Endodermal cell (in vitro differentiated cells): ENCODE measurements at regions not wholly inside any gene's neighbourhood (a gene's known extent, or its start where the extent isn't known, plus 50 kb on each side); places are given as distances from the start of the nearest gene placed in this dataset.

Source experiments
- DNase-seq: peaks from one replicate; pipeline ENCODE4 v3.0.0-alpha.2; 2017
- H3K27ac ChIP-seq: 2 replicates; pipeline ENCODE4 v1.5.1; 2013; ENCODE audit warnings: mild to moderate bottlenecking, low read depth, low read length, moderate library complexity
- H3K27me3 ChIP-seq: 2 replicates; pipeline ENCODE4 v1.6.1; 2013; ENCODE audit warnings: mild to moderate bottlenecking, low read length, moderate library complexity; ENCODE audit not compliant: insufficient read depth, control insufficient read depth, poor library complexity, severe bottlenecking
- H3K36me3 ChIP-seq: 2 replicates; pipeline ENCODE4 v1.7.0; 2013; ENCODE audit warnings: mild to moderate bottlenecking, low read length, moderate library complexity; ENCODE audit not compliant: control insufficient read depth, insufficient read depth
- H3K4me1 ChIP-seq: one replicate; pipeline ENCODE4 v1.7.0; 2013; ENCODE audit warnings: low read length; ENCODE audit not compliant: control insufficient read depth, insufficient read depth
- H3K4me3 ChIP-seq: 2 replicates; pipeline ENCODE4 v1.5.1; 2013; ENCODE audit warnings: mild to moderate bottlenecking, low read length, moderate library complexity
- H3K9ac ChIP-seq: 2 replicates; pipeline ENCODE4 v1.6.1; 2013; ENCODE audit warnings: mild to moderate bottlenecking, low read length, moderate library complexity; ENCODE audit not compliant: poor library complexity, severe bottlenecking; ENCODE audit errors: extremely low read depth
- H3K9me3 ChIP-seq: 2 replicates; pipeline ENCODE4 v1.6.1; 2013; ENCODE audit warnings: mild to moderate bottlenecking, low read length, moderate library complexity; ENCODE audit not compliant: control insufficient read depth
- H3K27ac Mint-ChIP-seq: 2 replicates; pipeline ENCODE4 v1.8.0; 2020; ENCODE audit warnings: mixed read lengths
- H3K27me3 Mint-ChIP-seq: 2 replicates; pipeline ENCODE4 v1.8.0; 2021; ENCODE audit warnings: mild to moderate bottlenecking, mixed read lengths; ENCODE audit not compliant: insufficient read depth
- H3K36me3 Mint-ChIP-seq: 2 replicates; pipeline ENCODE4 v1.8.0; 2020; ENCODE audit warnings: low read depth, mixed read lengths
- H3K4me1 Mint-ChIP-seq: 2 replicates; pipeline ENCODE4 v1.8.0; 2020; ENCODE audit warnings: mixed read lengths
- H3K4me3 Mint-ChIP-seq: 2 replicates; pipeline ENCODE4 v1.8.0; 2020; ENCODE audit warnings: mild to moderate bottlenecking, moderate library complexity, mixed read lengths
- H3K9me3 Mint-ChIP-seq: 2 replicates; pipeline ENCODE4 v1.8.0; 2020; ENCODE audit warnings: mild to moderate bottlenecking, mixed read lengths
- CTCF ChIP-seq: fragments of 200-600 bp; sonication (generic); conservative IDR thresholded peaks from 2 replicates; pipeline ENCODE4 v1.5.0; 2021; ENCODE audit warnings: antibody characterized with exemption, mild to moderate bottlenecking
- WGBS, 2 experiments: methylation state at CpG; one replicate each; pipeline versions ENCODE4 v1.1.5 to v1.1.7; 2013; ENCODE audit warnings: missing lambda C conversion rate in 2 of 2, mixed read lengths in 1 of 2; ENCODE audit not compliant: insufficient coverage in 1 of 2, insufficient read length in 1 of 2; 5-methylcytosine and 5-hydroxymethylcytosine counted together

GRCh38 chr9:108160706-108161355, 671.3 kb upstream of the KLF4 start:
- H3K4me1 Mint-ChIP-seq, result peaks cover 17% of the 10 kb centered on the region
- peaks cover 16% of the 10 kb centered on the region for H3K27me3 Mint-ChIP-seq
- no peak overlapping the region for H3K4me3 Mint-ChIP-seq
- Histone ChIP-seq H3K27ac (no peak overlapping the region), H3K36me3 (no peaks in the 10 kb centered on the region), H3K4me1 (no peaks in the 10 kb centered on the region), H3K9me3 (no peaks in the 10 kb centered on the region), H3K27me3 (no peaks in the 10 kb centered on the region), H3K9ac (no peak overlapping the region), H3K4me3 (no peak overlapping the region)
- WGBS, 2 experiments, result 91 to 92% methylated on average over 5 of the region's 5 CpGs
- no peaks in the 10 kb centered on the region for H3K36me3 Mint-ChIP-seq
- no peak for DNase-seq
- no peak for TF ChIP-seq CTCF
- no peak overlapping the region for H3K27ac Mint-ChIP-seq
- H3K9me3 Mint-ChIP-seq, result no peaks in the 10 kb centered on the region

- H3K36me3 ChIP-seq, result no peaks in the 10 kb centered on the region
- Mint-ChIP-seq H3K27me3 (peaks cover 10% of the 10 kb centered on the region), H3K9me3 (no peaks in the 10 kb centered on the region), H3K4me3 (no peak overlapping the region), H3K4me1 (peaks cover 17% of the 10 kb centered on the region), H3K27ac (no peak overlapping the region), H3K36me3 (no peaks in the 10 kb centered on the region)
- no peaks in the 10 kb centered on the region for H3K9me3 ChIP-seq
- no peak for TF ChIP-seq CTCF
- 90 to 100% methylated on average over 1 of the region's 1 CpG for WGBS, 2 experiments
- no peak overlapping the region for H3K27ac ChIP-seq
- H3K9ac ChIP-seq, result no peak overlapping the region
- DNase-seq, result no peak
- no peaks in the 10 kb centered on the region for H3K27me3 ChIP-seq
- no peaks in the 10 kb centered on the region for H3K4me1 ChIP-seq
- no peak overlapping the region for H3K4me3 ChIP-seq
These were observed 670.5 kb upstream of the KLF4 start for GRCh38 chr9:108160039-108160438.

GRCh38 chr9:108158236-108158995, 668.8 kb upstream of the KLF4 start:
- H3K9me3 Mint-ChIP-seq, result no peaks in the 10 kb centered on the region
- Histone ChIP-seq H3K27me3 (no peaks in the 10 kb centered on the region), H3K9ac (no peak overlapping the region), H3K36me3 (no peaks in the 10 kb centered on the region), H3K4me1 (no peaks in the 10 kb centered on the region), H3K4me3 (no peak overlapping the region), H3K9me3 (no peaks in the 10 kb centered on the region), H3K27ac (no peak overlapping the region)
- no peak for TF ChIP-seq CTCF
- peaks cover 10% of the 10 kb centered on the region for H3K27me3 Mint-ChIP-seq
- H3K27ac Mint-ChIP-seq, result no peak overlapping the region
- WGBS, 2 experiments, result 90% methylated on average over 4 of the region's 4 CpGs; no CpG with 5 or more reads in 1 of the 2 experiments
- H3K4me1 Mint-ChIP-seq, result peaks cover 9% of the 10 kb centered on the region
- no peak for DNase-seq
- H3K36me3 Mint-ChIP-seq, result no peaks in the 10 kb centered on the region
- H3K4me3 Mint-ChIP-seq, result no peak overlapping the region
